ENCODE measurements at regions not wholly inside any gene's neighbourhood (a gene's known extent, or its start where the extent isn't known, plus 50 kb on each side); places are given as distances from the start of the nearest gene placed in this dataset.
A peak's percentile ranks its signal among the peaks of the same experiment; 100 is the strongest.

DNA sequence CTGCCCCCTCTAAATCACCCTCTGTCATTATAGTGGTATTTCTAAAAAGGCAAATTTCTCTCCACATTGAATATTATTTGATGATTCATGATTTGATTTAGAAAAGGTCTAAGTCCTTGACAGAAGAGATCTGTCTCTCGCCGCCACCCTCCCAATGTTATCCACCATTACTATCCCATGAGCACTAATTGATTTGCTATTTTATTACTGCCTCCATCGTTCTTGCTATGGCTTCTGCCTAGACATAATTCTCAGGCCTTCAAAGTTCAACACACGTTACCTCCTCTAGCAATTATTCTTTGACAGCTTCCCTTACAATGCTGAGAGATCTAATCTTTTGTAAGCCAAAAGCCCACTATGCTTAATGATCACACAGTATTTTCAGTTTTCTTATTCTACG, 507.0 kb upstream of the CHAC2 start:
- Histone ChIP-seq H3K9ac (ENCODE audit: low read depth, low read length, poor library complexity) (no peak overlapping the region), H3K4me3 (ENCODE audit: low read length in 2 of 2) (no peak overlapping the region), H2BK120ac (ENCODE audit: low read depth, low read length) (no peak overlapping the region), H3K18ac (ENCODE audit: low read length) (no peak overlapping the region), H2BK5ac (ENCODE audit: low read length) (no peak overlapping the region), H3K4me2 (ENCODE audit: insufficient read depth, low read length, poor library complexity, severe bottlenecking) (no peak overlapping the region), H3K27ac (replicated peaks; ENCODE audit: low read length) (no peak overlapping the region), H3K14ac (ENCODE audit: low read length) (no peak overlapping the region), H2AFZ (ENCODE audit: low read length) (no peak overlapping the region), H4K91ac (ENCODE audit: low read depth, low read length, poor library complexity) (no peak overlapping the region), H3K9me3 (replicated peaks in 1 of 2; ENCODE audit: control insufficient read depth in 2 of 2, insufficient read depth in 1 of 2, low read depth in 1 of 2, low read length in 2 of 2) (peaks cover 0 to 4% of the 10 kb centered on the region in 2 donors), H3K4ac (ENCODE audit: low read length) (no peak overlapping the region), H3K79me1 (ENCODE audit: low read depth, low read length) (no peaks in the 10 kb centered on the region), H3K4me1 (ENCODE audit: control insufficient read depth in 2 of 2, insufficient read depth in 1 of 2, low read depth in 1 of 2, low read length in 2 of 2) (no peaks in the 10 kb centered on the region), H3K36me3 (replicated peaks in 1 of 2; ENCODE audit: control insufficient read depth in 2 of 2, insufficient read depth in 2 of 2, low read length in 2 of 2) (no peaks in the 10 kb centered on the region), H3K27me3 (ENCODE audit: control insufficient read depth in 3 of 3, insufficient read depth in 3 of 3, low read depth in 1 of 3, low read length in 3 of 3) (no peaks in the 10 kb centered on the region), H2AK5ac (ENCODE audit: low read depth, low read length) (no peak overlapping the region), H2BK15ac (ENCODE audit: low read length) (no peak overlapping the region), H2BK12ac (ENCODE audit: low read length) (no peak overlapping the region), H4K8ac (ENCODE audit: low read depth, low read length) (no peak overlapping the region), H3K23ac (ENCODE audit: low read depth, low read length, poor library complexity) (no peak overlapping the region)
- no CpG with 5 or more reads among the region's 5 CpGs for WGBS, 2 donors (ENCODE audit: extremely low coverage in 2 of 2, insufficient read length in 2 of 2, insufficient replicate concordance in 1 of 2)
- no peak for DNase-seq (ENCODE audit: low spot score)

DNA sequence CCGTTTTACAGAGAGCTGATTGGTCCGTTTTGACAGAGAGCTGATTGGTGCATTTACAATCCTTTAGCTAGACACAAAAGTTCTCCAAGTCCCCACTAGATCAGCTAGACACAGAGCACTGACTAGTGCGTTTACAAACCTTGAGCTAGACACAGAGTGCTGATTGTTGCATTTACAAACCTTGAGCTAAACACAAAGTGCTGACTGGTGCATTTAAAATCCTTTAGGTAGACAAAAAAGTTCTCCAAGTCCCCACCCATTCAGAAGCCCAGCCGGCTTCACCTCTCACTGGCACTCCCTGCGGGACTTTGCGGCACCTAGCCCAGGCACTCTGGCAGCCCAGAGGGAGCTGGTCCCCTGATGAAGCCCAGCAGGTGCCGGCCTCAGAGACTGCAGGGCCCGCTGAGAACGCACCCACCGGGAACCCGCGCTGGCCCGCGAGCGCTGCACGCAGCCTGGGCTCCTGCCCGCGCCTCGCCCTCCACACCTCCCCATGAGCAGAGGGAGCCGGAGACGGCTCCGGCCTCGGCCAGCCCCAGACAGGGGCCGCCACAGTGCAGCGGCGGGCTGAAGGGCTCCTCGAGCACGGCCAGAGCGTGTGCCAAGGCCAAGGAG, 508.1 kb upstream of the CHAC2 start:
- H3K79me1 ChIP-seq (ENCODE audit: low read depth, low read length), result no peaks in the 10 kb centered on the region
- no peak overlapping the region for H3K18ac ChIP-seq (ENCODE audit: low read length)
- no peaks in the 10 kb centered on the region for H3K4me1 ChIP-seq (ENCODE audit: control insufficient read depth in 2 of 2, insufficient read depth in 1 of 2, low read depth in 1 of 2, low read length in 2 of 2)
- H3K9me3 ChIP-seq (replicated peaks in 1 of 2; ENCODE audit: control insufficient read depth in 2 of 2, insufficient read depth in 1 of 2, low read depth in 1 of 2, low read length in 2 of 2), result peaks cover 0 to 4% of the 10 kb centered on the region in 2 donors
- H3K23ac ChIP-seq (ENCODE audit: low read depth, low read length, poor library complexity), result peak overlapping the region; percentile 16
- no CpG with 5 or more reads among the region's 29 CpGs for whole genome bisulfite sequencing, 2 donors (ENCODE audit: extremely low coverage in 2 of 2, insufficient read length in 2 of 2, insufficient replicate concordance in 1 of 2)
- no peak overlapping the region for H3K9ac ChIP-seq (ENCODE audit: low read depth, low read length, poor library complexity)
- H2AFZ ChIP-seq (ENCODE audit: low read length), result no peak overlapping the region
- no peak overlapping the region for H2AK5ac ChIP-seq (ENCODE audit: low read depth, low read length)
- H3K36me3 ChIP-seq (replicated peaks in 1 of 2; ENCODE audit: control insufficient read depth in 2 of 2, insufficient read depth in 2 of 2, low read length in 2 of 2), result no peaks in the 10 kb centered on the region
- H2BK12ac ChIP-seq (ENCODE audit: low read length), result no peak overlapping the region
- H4K8ac ChIP-seq (ENCODE audit: low read depth, low read length), result no peak overlapping the region
- H2BK5ac ChIP-seq (ENCODE audit: low read length), result no peak overlapping the region
- H3K27ac ChIP-seq (replicated peaks; ENCODE audit: low read length), result no peak overlapping the region
- H2BK15ac ChIP-seq (ENCODE audit: low read length), result no peak overlapping the region
- H3K14ac ChIP-seq (ENCODE audit: low read length), result no peak overlapping the region
- no peaks in the 10 kb centered on the region for H3K27me3 ChIP-seq (ENCODE audit: control insufficient read depth in 3 of 3, insufficient read depth in 3 of 3, low read depth in 1 of 3, low read length in 3 of 3)
- no peak overlapping the region for H3K4me2 ChIP-seq (ENCODE audit: insufficient read depth, low read length, poor library complexity, severe bottlenecking)
- H3K4me3 ChIP-seq (ENCODE audit: low read length in 2 of 2), result no peak overlapping the region
- no peak overlapping the region for H2BK120ac ChIP-seq (ENCODE audit: low read depth, low read length)
- no peak for DNase-seq (ENCODE audit: low spot score)
- H3K4ac ChIP-seq (ENCODE audit: low read length), result peak overlapping the region; percentile 78
- no peak overlapping the region for H4K91ac ChIP-seq (ENCODE audit: low read depth, low read length, poor library complexity)

GRCh38 chr2:53257287-53257686, 510.3 kb upstream of the CHAC2 start:
- Histone ChIP-seq H2AFZ (ENCODE audit: low read length) (no peak overlapping the region), H4K8ac (ENCODE audit: low read depth, low read length) (no peak overlapping the region)
- no CpG with 5 or more reads among the region's 3 CpGs for WGBS, 2 donors (ENCODE audit: extremely low coverage in 2 of 2, insufficient read length in 2 of 2, insufficient replicate concordance in 1 of 2)

DNA sequence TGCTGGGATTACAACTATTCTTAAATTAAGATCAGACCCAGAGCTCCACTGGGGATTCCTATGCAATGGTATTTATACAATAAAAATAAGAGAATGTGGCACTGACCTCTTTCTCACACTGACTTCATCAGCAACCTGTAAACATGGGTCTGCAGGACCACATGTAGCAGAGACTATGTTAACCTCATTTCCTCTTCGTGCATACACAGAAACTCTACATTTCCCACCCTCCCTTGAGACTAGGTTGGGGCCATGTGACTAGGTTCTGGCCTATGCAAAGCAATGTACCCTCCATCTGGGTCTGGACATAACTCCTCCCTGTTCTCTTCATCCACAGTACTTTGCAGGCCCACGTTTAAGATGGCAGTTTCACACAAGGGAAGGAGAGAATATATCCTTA, 514.4 kb upstream of the CHAC2 start:
- no CpG with 5 or more reads among the region's 2 CpGs for WGBS, 2 donors (ENCODE audit: extremely low coverage in 2 of 2, insufficient read length in 2 of 2, insufficient replicate concordance in 1 of 2)
- no peak overlapping the region for H3K23ac ChIP-seq (ENCODE audit: low read depth, low read length, poor library complexity)
- no peak overlapping the region for H2BK5ac ChIP-seq (ENCODE audit: low read length)
- no peak overlapping the region for H3K4me2 ChIP-seq (ENCODE audit: insufficient read depth, low read length, poor library complexity, severe bottlenecking)
- H4K91ac ChIP-seq (ENCODE audit: low read depth, low read length, poor library complexity), result no peak overlapping the region
- H3K9me3 ChIP-seq (replicated peaks in 1 of 2; ENCODE audit: control insufficient read depth in 2 of 2, insufficient read depth in 1 of 2, low read depth in 1 of 2, low read length in 2 of 2), result no peaks in the 10 kb centered on the region
- H3K4me1 ChIP-seq (ENCODE audit: control insufficient read depth in 2 of 2, insufficient read depth in 1 of 2, low read depth in 1 of 2, low read length in 2 of 2), result no peaks in the 10 kb centered on the region
- no peak overlapping the region for H3K18ac ChIP-seq (ENCODE audit: low read length)
- H2AFZ ChIP-seq (ENCODE audit: low read length), result no peak overlapping the region
- no peak overlapping the region for H2BK15ac ChIP-seq (ENCODE audit: low read length)
- no peak overlapping the region for H2BK120ac ChIP-seq (ENCODE audit: low read depth, low read length)
- H3K9ac ChIP-seq (ENCODE audit: low read depth, low read length, poor library complexity), result no peak overlapping the region
- H3K27me3 ChIP-seq (ENCODE audit: control insufficient read depth in 3 of 3, insufficient read depth in 3 of 3, low read depth in 1 of 3, low read length in 3 of 3), result no peaks in the 10 kb centered on the region
- no peak overlapping the region for H3K4ac ChIP-seq (ENCODE audit: low read length)
- no peak overlapping the region for H2BK12ac ChIP-seq (ENCODE audit: low read length)
- H3K14ac ChIP-seq (ENCODE audit: low read length), result no peak overlapping the region
- H4K8ac ChIP-seq (ENCODE audit: low read depth, low read length), result no peak overlapping the region
- no peak for DNase-seq (ENCODE audit: low spot score)
- H2AK5ac ChIP-seq (ENCODE audit: low read depth, low read length), result no peak overlapping the region
- H3K36me3 ChIP-seq (replicated peaks in 1 of 2; ENCODE audit: control insufficient read depth in 2 of 2, insufficient read depth in 2 of 2, low read length in 2 of 2), result no peaks in the 10 kb centered on the region
- H3K79me1 ChIP-seq (ENCODE audit: low read depth, low read length), result no peaks in the 10 kb centered on the region
- H3K27ac ChIP-seq (replicated peaks; ENCODE audit: low read length), result no peak overlapping the region
- no peak overlapping the region for H3K4me3 ChIP-seq (ENCODE audit: low read length in 2 of 2)

More at GRCh38 chr2:53257287-53257686, 510.3 kb upstream of the CHAC2 start:
- H3K27ac ChIP-seq (replicated peaks; ENCODE audit: low read length), result no peak overlapping the region
- no peak overlapping the region for H4K91ac ChIP-seq (ENCODE audit: low read depth, low read length, poor library complexity)
- DNase-seq (ENCODE audit: low spot score), result no peak
- H2BK5ac ChIP-seq (ENCODE audit: low read length), result no peak overlapping the region
- H3K4ac ChIP-seq (ENCODE audit: low read length), result no peak overlapping the region
- H3K4me3 ChIP-seq (ENCODE audit: low read length in 2 of 2), result no peak overlapping the region
- H3K4me2 ChIP-seq (ENCODE audit: insufficient read depth, low read length, poor library complexity, severe bottlenecking), result no peak overlapping the region
- H3K23ac ChIP-seq (ENCODE audit: low read depth, low read length, poor library complexity), result no peak overlapping the region
- H3K79me1 ChIP-seq (ENCODE audit: low read depth, low read length), result no peaks in the 10 kb centered on the region
- no peak overlapping the region for H2BK120ac ChIP-seq (ENCODE audit: low read depth, low read length)
- H2BK12ac ChIP-seq (ENCODE audit: low read length), result no peak overlapping the region
- no peaks in the 10 kb centered on the region for H3K36me3 ChIP-seq (replicated peaks in 1 of 2; ENCODE audit: control insufficient read depth in 2 of 2, insufficient read depth in 2 of 2, low read length in 2 of 2)
- H3K4me1 ChIP-seq (ENCODE audit: control insufficient read depth in 2 of 2, insufficient read depth in 1 of 2, low read depth in 1 of 2, low read length in 2 of 2), result no peaks in the 10 kb centered on the region
- no peak overlapping the region for H2BK15ac ChIP-seq (ENCODE audit: low read length)
- H3K9ac ChIP-seq (ENCODE audit: low read depth, low read length, poor library complexity), result no peak overlapping the region
- no peaks in the 10 kb centered on the region for H3K27me3 ChIP-seq (ENCODE audit: control insufficient read depth in 3 of 3, insufficient read depth in 3 of 3, low read depth in 1 of 3, low read length in 3 of 3)
- no peak overlapping the region for H3K18ac ChIP-seq (ENCODE audit: low read length)
- no peaks in the 10 kb centered on the region for H3K9me3 ChIP-seq (replicated peaks in 1 of 2; ENCODE audit: control insufficient read depth in 2 of 2, insufficient read depth in 1 of 2, low read depth in 1 of 2, low read length in 2 of 2)
- no peak overlapping the region for H3K14ac ChIP-seq (ENCODE audit: low read length)
- no peak overlapping the region for H2AK5ac ChIP-seq (ENCODE audit: low read depth, low read length)

Data from neuronal stem cell (in vitro differentiated cells).